NCI-H1105 treated with DMSO at 0.1 percent for 48 hours (cell line): ENCODE measurements at regions not wholly inside any gene's neighbourhood (a gene's known extent, or its start where the extent isn't known, plus 50 kb on each side); places are given as distances from the start of the nearest gene placed in this dataset.

Experiments
- DNase-seq: peaks from one replicate; lab custom pipeline; 2025; lab: John Stamatoyannopoulos, UW

- DNase-seq, result no peak
Measured at GRCh38 chr6:10305790-10306415, 109.0 kb downstream of the TFAP2A start.

GRCh38 chr6:10303608-10304506, 111.0 kb downstream of the TFAP2A start:
- DNase-seq, result no peak

- no peak for DNase-seq
Measured at GRCh38 chr6:10302566-10303235, 112.2 kb downstream of the TFAP2A start.

GRCh38 chr6:10300071-10300470, 114.8 kb downstream of the TFAP2A start:
- no peak for DNase-seq

GRCh38 chr6:10297832-10298231, 117.0 kb downstream of the TFAP2A start:
- DNase-seq, result no peak

GRCh38 chr6:10278746-10279145, 136.1 kb downstream of the TFAP2A start:
- DNase-seq, result no peak

- DNase-seq, result no peak
Measured at GRCh38 chr6:10276660-10277287, 138.1 kb downstream of the TFAP2A start.

GRCh38 chr6:10276106-10276505, 138.8 kb downstream of the TFAP2A start:
- no peak for DNase-seq

- DNase-seq, result no peak
Measured at GRCh38 chr6:10272591-10272990, 142.3 kb downstream of the TFAP2A start.

- peak; percentile 89 for DNase-seq
Measured at GRCh38 chr6:10271982-10272381, 142.9 kb downstream of the TFAP2A start.

GRCh38 chr6:10269814-10270472, 144.9 kb downstream of the TFAP2A start:
- no peak for DNase-seq

- no peak for DNase-seq
Measured at GRCh38 chr6:10268611-10269310, 146.1 kb downstream of the TFAP2A start.

GRCh38 chr6:10268111-10268510, 146.8 kb downstream of the TFAP2A start:
- DNase-seq, result no peak

- DNase-seq, result no peak
Measured at GRCh38 chr6:10266462-10266861, 148.4 kb downstream of the TFAP2A start.

GRCh38 chr6:10266061-10266460, 148.8 kb downstream of the TFAP2A start:
- no peak for DNase-seq

GRCh38 chr6:10262505-10262904, 152.4 kb downstream of the TFAP2A start:
- DNase-seq, result no peak

- no peak for DNase-seq
Measured at GRCh38 chr6:10259671-10260070, 155.2 kb downstream of the TFAP2A start.

GRCh38 chr6:10258341-10258740, 156.5 kb downstream of the TFAP2A start:
- DNase-seq, result no peak

GRCh38 chr6:10256113-10256690, 158.7 kb downstream of the TFAP2A start:
- no peak for DNase-seq

- no peak for DNase-seq
Measured at GRCh38 chr6:10250655-10251220, 164.1 kb downstream of the TFAP2A start.
